ENCODE measurements at regions not wholly inside any gene's neighbourhood (a gene's known extent, or its start where the extent isn't known, plus 50 kb on each side); places are given as distances from the start of the nearest gene placed in this dataset.

GRCh38 chr1:115428676-115429075, 90.6 kb upstream of the NGF start:
- no peak for TF ChIP-seq CTCF (IDR thresholded peaks at IDR 0.05)
- no peak for TF ChIP-seq EP300 (IDR thresholded peaks at IDR 0.05)
- TF ChIP-seq POLR2AphosphoS5 (IDR thresholded peaks at IDR 0.05), result no peak
- no peak for TF ChIP-seq POLR2A (IDR thresholded peaks at IDR 0.05)
